BLaER1 treated with 17β-estradiol and CSF1 and Interleukin-3, amounts not matched to agents 10 nM and 100 nM (cell line): ENCODE measurements at regions not wholly inside any gene's neighbourhood (a gene's known extent, or its start where the extent isn't known, plus 50 kb on each side); places are given as distances from the start of the nearest gene placed in this dataset.

Experiments
- H3K27ac ChIP-seq, 11 experiments: shearing (Covaris generic); formaldehyde crosslinking; 2 replicates each; pipeline ENCODE4 v1.8.1; 2022
- H3K27me3 ChIP-seq, 11 experiments: shearing (Covaris generic); formaldehyde crosslinking; 2 replicates each; pipeline ENCODE4 v1.8.1; 2022
- H3K36me3 ChIP-seq, 11 experiments: shearing (Covaris generic); formaldehyde crosslinking; 2 replicates each; pipeline ENCODE4 v1.8.1; 2022
- H3K4me1 ChIP-seq, 10 experiments: shearing (Covaris generic); formaldehyde crosslinking; 2 replicates each; pipeline ENCODE4 v1.8.1; 2022
- H3K4me2 ChIP-seq, 11 experiments: shearing (Covaris generic); formaldehyde crosslinking; 2 replicates each; pipeline ENCODE4 v1.8.1; 2022
- H3K4me3 ChIP-seq, 10 experiments: shearing (Covaris generic); formaldehyde crosslinking; 2 replicates each; pipeline ENCODE4 v1.8.1; 2022
- H3K9ac ChIP-seq, 11 experiments: shearing (Covaris generic); formaldehyde crosslinking; 2 replicates each; pipeline ENCODE4 v1.8.1; 2022
- H3K9me3 ChIP-seq, 11 experiments: shearing (Covaris generic); formaldehyde crosslinking; replicated peaks in 1 of 11; 2 replicates each; pipeline ENCODE4 v1.8.1; 2022
- H4K20me1 ChIP-seq, 11 experiments: shearing (Covaris generic); formaldehyde crosslinking; 2 replicates each; pipeline ENCODE4 v1.8.1; 2022
- Cebpa-rat ChIP-seq, 11 experiments: shearing (Covaris generic); IDR thresholded peaks; 2 replicates each; pipeline ENCODE4 v1.8.1; 2022

GRCh38 chr18:78769502-78770105, 210.0 kb upstream of the SALL3 start:
- H3K9ac ChIP-seq, result 0 out of 22 replicates have a peak overlapping the region, but pooled peaks of 2 of the 11 experiments have one; percentile 5 to 9
- peaks cover 0 to 18% (median 6%) of the 10 kb centered on the region in 10 experiments; a peak in 9 of 20 replicates for H3K4me1 ChIP-seq
- TF ChIP-seq Cebpa-rat (IDR thresholded peaks at IDR 0.05), result no peak
- H3K27ac ChIP-seq, result no peak overlapping the region; a peak in 2 of 22 replicates
- H3K4me3 ChIP-seq, result no peak overlapping the region
- peaks cover 0 to 5% (median 0%) of the 10 kb centered on the region in 11 experiments; a peak in 1 of 22 replicates for H4K20me1 ChIP-seq
- H3K27me3 ChIP-seq, result no peaks in the 10 kb centered on the region
- no peaks in the 10 kb centered on the region for H3K36me3 ChIP-seq
- peak overlapping the region in 3 of 11 experiments; percentile 7 to 41 (median 10); a peak in 1 of 22 replicates for H3K4me2 ChIP-seq
- no peaks in the 10 kb centered on the region for H3K9me3 ChIP-seq

GRCh38 chr18:78770139-78770822, 209.3 kb upstream of the SALL3 start:
- H3K4me2 ChIP-seq, result no peak overlapping the region
- no peaks in the 10 kb centered on the region for H3K36me3 ChIP-seq
- peaks cover 0 to 15% (median 6%) of the 10 kb centered on the region in 10 experiments; a peak in 9 of 20 replicates for H3K4me1 ChIP-seq
- H3K27me3 ChIP-seq, result no peaks in the 10 kb centered on the region
- H3K9ac ChIP-seq, result no peak overlapping the region
- TF ChIP-seq Cebpa-rat (IDR thresholded peaks at IDR 0.05), result no peak
- no peak overlapping the region for H3K27ac ChIP-seq
- no peak overlapping the region for H3K4me3 ChIP-seq
- H3K9me3 ChIP-seq, result no peaks in the 10 kb centered on the region
- H4K20me1 ChIP-seq, result peaks cover 0 to 5% (median 0%) of the 10 kb centered on the region in 11 experiments; a peak in 1 of 22 replicates

GRCh38 chr18:78770823-78771139, 208.8 kb upstream of the SALL3 start:
- Histone ChIP-seq H4K20me1 (peaks cover 0 to 5% (median 0%) of the 10 kb centered on the region in 11 experiments; a peak in 1 of 22 replicates), H3K4me2 (no peak overlapping the region), H3K4me1 (peaks cover 0 to 10% (median 5%) of the 10 kb centered on the region in 10 experiments; a peak in 8 of 20 replicates), H3K36me3 (no peaks in the 10 kb centered on the region), H3K9ac (no peak overlapping the region), H3K4me3 (no peak overlapping the region), H3K27ac (no peak overlapping the region), H3K9me3 (no peaks in the 10 kb centered on the region), H3K27me3 (no peaks in the 10 kb centered on the region)
- TF ChIP-seq Cebpa-rat (IDR thresholded peaks at IDR 0.05), result no peak

GRCh38 chr18:78771496-78772359, 207.9 kb upstream of the SALL3 start:
- H3K36me3 ChIP-seq, result no peaks in the 10 kb centered on the region
- no peaks in the 10 kb centered on the region for H3K9me3 ChIP-seq
- H3K4me3 ChIP-seq, result no peak overlapping the region
- H3K27me3 ChIP-seq, result no peaks in the 10 kb centered on the region
- peaks cover 0 to 8% (median 5%) of the 10 kb centered on the region in 10 experiments; a peak in 8 of 20 replicates for H3K4me1 ChIP-seq
- H3K4me2 ChIP-seq, result no peak overlapping the region
- H4K20me1 ChIP-seq, result peaks cover 0 to 5% (median 0%) of the 10 kb centered on the region in 11 experiments; a peak in 1 of 22 replicates
- no peak overlapping the region for H3K9ac ChIP-seq
- TF ChIP-seq Cebpa-rat (IDR thresholded peaks at IDR 0.05), result no peak
- H3K27ac ChIP-seq, result no peak overlapping the region

- Histone ChIP-seq H3K27me3 (no peaks in the 10 kb centered on the region), H3K27ac (no peak overlapping the region), H3K4me3 (no peak overlapping the region), H3K4me2 (no peak overlapping the region), H3K4me1 (peaks cover 0 to 8% (median 5%) of the 10 kb centered on the region in 10 experiments; a peak in 8 of 20 replicates), H3K9me3 (no peaks in the 10 kb centered on the region), H4K20me1 (peaks cover 0 to 5% (median 0%) of the 10 kb centered on the region in 11 experiments; a peak in 1 of 22 replicates), H3K36me3 (no peaks in the 10 kb centered on the region), H3K9ac (no peak overlapping the region)
- no peak for TF ChIP-seq Cebpa-rat (IDR thresholded peaks at IDR 0.05)
These were observed 207.0 kb upstream of the SALL3 start for GRCh38 chr18:78772360-78773302.

- Histone ChIP-seq H3K9ac (no peak overlapping the region), H3K36me3 (no peaks in the 10 kb centered on the region), H3K4me1 (peaks cover 0 to 8% (median 5%) of the 10 kb centered on the region in 10 experiments; a peak in 8 of 20 replicates), H4K20me1 (peaks cover 0 to 5% (median 0%) of the 10 kb centered on the region in 11 experiments; a peak in 1 of 22 replicates), H3K4me3 (no peak overlapping the region), H3K9me3 (no peaks in the 10 kb centered on the region), H3K27ac (no peak overlapping the region), H3K4me2 (no peak overlapping the region), H3K27me3 (no peaks in the 10 kb centered on the region)
- no peak for TF ChIP-seq Cebpa-rat (IDR thresholded peaks at IDR 0.05)
These were observed 206.3 kb upstream of the SALL3 start for GRCh38 chr18:78773303-78773755.

GRCh38 chr18:78773819-78774218, 205.8 kb upstream of the SALL3 start:
- Histone ChIP-seq H3K27me3 (no peaks in the 10 kb centered on the region), H3K36me3 (no peaks in the 10 kb centered on the region), H3K4me2 (no peak overlapping the region), H3K4me1 (peaks cover 0 to 8% (median 5%) of the 10 kb centered on the region in 10 experiments; a peak in 8 of 20 replicates), H3K9me3 (no peaks in the 10 kb centered on the region), H3K27ac (no peak overlapping the region), H3K4me3 (no peak overlapping the region), H4K20me1 (peaks cover 0 to 5% (median 0%) of the 10 kb centered on the region in 11 experiments; a peak in 1 of 22 replicates), H3K9ac (no peak overlapping the region)
- TF ChIP-seq Cebpa-rat (IDR thresholded peaks at IDR 0.05), result no peak

- Histone ChIP-seq H3K27me3 (no peaks in the 10 kb centered on the region), H3K4me3 (no peak overlapping the region), H3K27ac (no peak overlapping the region), H3K4me1 (no peaks in the 10 kb centered on the region), H4K20me1 (peaks cover 0 to 5% (median 0%) of the 10 kb centered on the region in 11 experiments; a peak in 1 of 22 replicates), H3K9me3 (no peaks in the 10 kb centered on the region), H3K36me3 (no peaks in the 10 kb centered on the region), H3K9ac (no peak overlapping the region), H3K4me2 (no peak overlapping the region)
- no peak for TF ChIP-seq Cebpa-rat (IDR thresholded peaks at IDR 0.05)
These were observed 204.9 kb upstream of the SALL3 start for GRCh38 chr18:78774741-78775141.
